DOHH2 (cell line): ENCODE measurements at regions not wholly inside any gene's neighbourhood (a gene's known extent, or its start where the extent isn't known, plus 50 kb on each side); places are given as distances from the start of the nearest gene placed in this dataset.

Source experiments
- EZH2phosphoT487 ChIP-seq: fragments of 200-600 bp; sonication (generic); IDR thresholded peaks from 2 replicates; pipeline ENCODE4 v1.6.1; 2017; ENCODE audit warnings: borderline replicate concordance, mild to moderate bottlenecking, antibody characterized with exemption, low read length, moderate library complexity, mixed read lengths
- TF ChIP-seq, protein P1 (sequence below): fragments of 200-600 bp; sonication (generic); IDR thresholded peaks from one replicate; pipeline ENCODE4 v1.5.1; 2014; ENCODE audit warnings: antibody characterized with exemption, mild to moderate bottlenecking, low read depth, low read length; ENCODE audit not compliant: poor library complexity, severe bottlenecking

DNA sequence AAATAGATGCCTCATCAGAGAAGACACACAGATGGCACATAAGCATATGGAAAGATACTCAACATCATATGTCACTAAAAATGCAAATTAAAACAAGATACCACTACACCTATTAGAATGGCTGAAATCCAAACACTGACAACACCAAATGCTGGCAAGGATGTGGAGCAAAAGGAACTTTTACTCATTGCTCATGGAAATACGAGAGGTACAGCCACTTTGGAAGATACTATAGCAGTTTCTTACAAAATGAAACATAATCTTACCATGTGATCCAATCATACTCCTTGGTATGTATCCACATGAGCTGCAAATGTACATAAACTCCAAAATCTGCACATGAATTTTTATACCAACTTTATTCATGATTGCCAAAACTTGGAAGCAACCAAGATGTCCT lies 246.0 kb upstream of the ARHGAP42 start:
- TF ChIP-seq, protein P1, sequence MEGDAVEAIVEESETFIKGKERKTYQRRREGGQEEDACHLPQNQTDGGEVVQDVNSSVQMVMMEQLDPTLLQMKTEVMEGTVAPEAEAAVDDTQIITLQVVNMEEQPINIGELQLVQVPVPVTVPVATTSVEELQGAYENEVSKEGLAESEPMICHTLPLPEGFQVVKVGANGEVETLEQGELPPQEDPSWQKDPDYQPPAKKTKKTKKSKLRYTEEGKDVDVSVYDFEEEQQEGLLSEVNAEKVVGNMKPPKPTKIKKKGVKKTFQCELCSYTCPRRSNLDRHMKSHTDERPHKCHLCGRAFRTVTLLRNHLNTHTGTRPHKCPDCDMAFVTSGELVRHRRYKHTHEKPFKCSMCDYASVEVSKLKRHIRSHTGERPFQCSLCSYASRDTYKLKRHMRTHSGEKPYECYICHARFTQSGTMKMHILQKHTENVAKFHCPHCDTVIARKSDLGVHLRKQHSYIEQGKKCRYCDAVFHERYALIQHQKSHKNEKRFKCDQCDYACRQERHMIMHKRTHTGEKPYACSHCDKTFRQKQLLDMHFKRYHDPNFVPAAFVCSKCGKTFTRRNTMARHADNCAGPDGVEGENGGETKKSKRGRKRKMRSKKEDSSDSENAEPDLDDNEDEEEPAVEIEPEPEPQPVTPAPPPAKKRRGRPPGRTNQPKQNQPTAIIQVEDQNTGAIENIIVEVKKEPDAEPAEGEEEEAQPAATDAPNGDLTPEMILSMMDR: no peak
- TF ChIP-seq EZH2phosphoT487: no peak
